Mesendoderm (in vitro differentiated cells): ENCODE measurements at regions not wholly inside any gene's neighbourhood (a gene's known extent, or its start where the extent isn't known, plus 50 kb on each side); places are given as distances from the start of the nearest gene placed in this dataset.

Experiments used
- DNase-seq: peaks from one replicate; pipeline ENCODE4 v3.0.0; 2013
- H2AK5ac ChIP-seq: 2 replicates; pipeline ENCODE4 v1.6.1; 2013; ENCODE audit warnings: low read length, inconsistent platforms
- H2BK120ac ChIP-seq: 2 replicates; pipeline ENCODE4 v1.6.1; 2013; ENCODE audit warnings: low read depth, mild to moderate bottlenecking, low read length, moderate library complexity, mixed read lengths
- H2BK15ac ChIP-seq: replicated peaks from 2 replicates; pipeline ENCODE4 v1.6.1; 2013; ENCODE audit warnings: low read depth, mild to moderate bottlenecking, moderate library complexity
- H2BK5ac ChIP-seq: 2 replicates; pipeline ENCODE4 v1.6.1; 2013; ENCODE audit warnings: low read length, inconsistent platforms
- H3K18ac ChIP-seq: 2 replicates; pipeline ENCODE4 v1.6.1; 2013; ENCODE audit warnings: mild to moderate bottlenecking, low read length, mixed read lengths
- H3K23ac ChIP-seq: one replicate; pipeline ENCODE4 v1.6.1; 2013; ENCODE audit warnings: low read length
- H3K27ac ChIP-seq: 2 replicates; pipeline ENCODE4 v1.5.1; 2013; ENCODE audit warnings: low read depth, mild to moderate bottlenecking, inconsistent platforms, low read length, moderate library complexity
- H3K27me3 ChIP-seq: 2 replicates; pipeline ENCODE4 v1.6.1; 2013; ENCODE audit warnings: low read length, control low read depth, mild to moderate bottlenecking, inconsistent platforms; ENCODE audit not compliant: insufficient read depth, poor library complexity
- H3K36me3 ChIP-seq: 2 replicates; pipeline ENCODE4 v1.6.1; 2013; ENCODE audit warnings: low read length, inconsistent platforms; ENCODE audit not compliant: control insufficient read depth, insufficient read depth
- H3K4ac ChIP-seq: one replicate; pipeline ENCODE4 v1.6.1; 2013; ENCODE audit warnings: low read depth, mild to moderate bottlenecking, low read length, moderate library complexity
- H3K4me1 ChIP-seq: 2 replicates; pipeline ENCODE4 v1.6.1; 2013; ENCODE audit warnings: low read depth, low read length, inconsistent platforms; ENCODE audit not compliant: control insufficient read depth
- H3K4me2 ChIP-seq: 2 replicates; pipeline ENCODE4 v1.6.1; 2013; ENCODE audit warnings: low read length
- H3K4me3 ChIP-seq: 2 replicates; pipeline ENCODE4 v1.5.1; 2013; ENCODE audit warnings: mild to moderate bottlenecking, low read length
- H3K56ac ChIP-seq: one replicate; pipeline ENCODE4 v1.6.1; 2013; ENCODE audit warnings: low read length
- H3K79me1 ChIP-seq: 2 replicates; pipeline ENCODE4 v1.6.1; 2013; ENCODE audit warnings: low read length, inconsistent platforms
- H3K79me2 ChIP-seq: 2 replicates; pipeline ENCODE4 v1.6.1; 2013; ENCODE audit warnings: mild to moderate bottlenecking, low read length; ENCODE audit not compliant: control insufficient read depth, insufficient read depth
- H3K9ac ChIP-seq: 2 replicates; pipeline ENCODE4 v1.6.1; 2013; ENCODE audit warnings: low read length, inconsistent platforms
- H4K5ac ChIP-seq: one replicate; pipeline ENCODE4 v1.6.1; 2013; ENCODE audit warnings: low read length
- H4K8ac ChIP-seq: one replicate; pipeline ENCODE4 v1.6.1; 2013; ENCODE audit warnings: low read depth, mild to moderate bottlenecking, control low read depth, low read length, moderate library complexity
- WGBS: extraction: QIAGEN DNeasy Blood & Tissue Kit; methylation state at CpG from one replicate; pipeline ENCODE4 v1.1.7; 2013; ENCODE audit warnings: low lambda C conversion rate, missing lambda C conversion rate; ENCODE audit not compliant: insufficient coverage; ENCODE audit errors: extremely low coverage; 5-methylcytosine and 5-hydroxymethylcytosine counted together

DNA sequence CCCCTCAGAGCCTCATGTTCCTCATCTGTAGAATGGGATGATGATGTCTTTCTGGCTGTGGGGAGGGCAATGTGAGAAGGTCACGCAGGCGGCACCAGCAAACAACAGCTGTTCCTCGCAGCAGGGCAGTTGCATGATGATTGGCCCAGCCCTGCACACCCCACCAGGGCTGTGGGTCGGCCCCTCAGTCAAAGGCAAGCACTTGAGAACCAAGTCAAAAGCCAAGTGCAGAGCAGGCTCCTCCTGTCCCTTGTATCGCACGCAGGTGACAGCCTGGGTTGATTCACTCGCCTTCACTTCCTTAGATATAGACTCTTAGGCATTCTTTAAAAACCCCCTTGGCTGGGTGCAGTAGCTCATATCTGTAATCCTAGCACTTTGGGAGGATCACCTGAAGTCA is 191.9 kb upstream of the C1orf174 start:
- Histone ChIP-seq H3K4me2 (no peak overlapping the region), H3K79me1 (no peaks in the 10 kb centered on the region), H3K79me2 (no peaks in the 10 kb centered on the region), H2AK5ac (no peak overlapping the region), H3K27ac (no peak overlapping the region), H3K9ac (no peak overlapping the region), H3K23ac (no peak overlapping the region), H3K4me1 (no peaks in the 10 kb centered on the region), H3K18ac (no peak overlapping the region), H3K36me3 (no peaks in the 10 kb centered on the region), H3K4ac (no peak overlapping the region), H3K56ac (no peak overlapping the region), H4K5ac (no peak overlapping the region), H3K27me3 (no peaks in the 10 kb centered on the region), H4K8ac (no peak overlapping the region), H2BK120ac (no peak overlapping the region), H2BK15ac (no peak overlapping the region), H2BK5ac (no peak overlapping the region), H3K4me3 (no peak overlapping the region)
- DNase-seq: no peak
- WGBS: no CpG with 5 or more reads among the region's 7 CpGs

DNA sequence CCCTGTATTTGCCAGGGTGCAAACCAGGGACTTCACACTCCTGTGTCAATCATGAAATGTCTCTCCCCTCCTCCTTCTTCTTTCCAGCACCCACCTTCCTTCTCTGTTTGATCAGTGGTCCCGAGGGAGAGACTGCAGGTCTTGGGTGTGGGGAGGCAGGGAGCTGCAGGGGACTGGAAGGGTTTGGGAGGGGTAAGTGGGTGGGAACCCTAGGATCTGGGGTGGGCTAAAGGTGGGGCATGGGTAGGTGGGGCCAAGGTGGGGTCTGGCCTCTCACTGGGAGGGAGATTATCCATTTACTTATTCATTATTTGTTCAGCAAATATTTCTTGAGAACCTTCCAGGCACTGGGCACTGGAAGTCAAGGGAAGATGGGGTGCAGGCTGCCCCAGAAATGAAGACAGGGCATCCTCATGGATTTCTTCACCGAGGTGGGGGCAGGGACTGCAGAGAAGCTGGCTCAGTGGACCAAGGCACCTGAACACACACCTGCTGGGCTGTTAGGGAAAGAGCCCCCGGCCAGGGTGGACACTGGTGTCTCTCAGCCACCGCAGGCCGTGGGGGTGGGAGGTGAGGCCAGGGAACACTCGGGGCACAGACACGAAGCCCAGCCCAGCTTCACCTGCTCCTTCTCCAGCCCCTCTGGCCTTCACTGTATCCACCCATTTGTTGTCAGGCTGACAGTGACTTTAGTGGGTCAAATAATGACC is 193.9 kb upstream of the C1orf174 start:
- no peaks in the 10 kb centered on the region for H3K36me3 ChIP-seq
- no CpG with 5 or more reads among the region's 7 CpGs for WGBS
- H3K56ac ChIP-seq: no peak overlapping the region
- no peak overlapping the region for H2AK5ac ChIP-seq
- H3K18ac ChIP-seq: no peak overlapping the region
- H3K23ac ChIP-seq: no peak overlapping the region
- no peak overlapping the region for H3K4ac ChIP-seq
- no peaks in the 10 kb centered on the region for H3K79me1 ChIP-seq
- no peak overlapping the region for H4K8ac ChIP-seq
- no peak overlapping the region for H3K27ac ChIP-seq
- H3K9ac ChIP-seq: no peak overlapping the region
- no peak overlapping the region for H4K5ac ChIP-seq
- no peak overlapping the region for H2BK15ac ChIP-seq
- H3K79me2 ChIP-seq: no peaks in the 10 kb centered on the region
- H2BK5ac ChIP-seq: no peak overlapping the region
- no peaks in the 10 kb centered on the region for H3K4me1 ChIP-seq
- no peak overlapping the region for H2BK120ac ChIP-seq
- H3K27me3 ChIP-seq: no peaks in the 10 kb centered on the region
- no peak overlapping the region for H3K4me3 ChIP-seq
- H3K4me2 ChIP-seq: no peak overlapping the region
- no peak for DNase-seq

DNA sequence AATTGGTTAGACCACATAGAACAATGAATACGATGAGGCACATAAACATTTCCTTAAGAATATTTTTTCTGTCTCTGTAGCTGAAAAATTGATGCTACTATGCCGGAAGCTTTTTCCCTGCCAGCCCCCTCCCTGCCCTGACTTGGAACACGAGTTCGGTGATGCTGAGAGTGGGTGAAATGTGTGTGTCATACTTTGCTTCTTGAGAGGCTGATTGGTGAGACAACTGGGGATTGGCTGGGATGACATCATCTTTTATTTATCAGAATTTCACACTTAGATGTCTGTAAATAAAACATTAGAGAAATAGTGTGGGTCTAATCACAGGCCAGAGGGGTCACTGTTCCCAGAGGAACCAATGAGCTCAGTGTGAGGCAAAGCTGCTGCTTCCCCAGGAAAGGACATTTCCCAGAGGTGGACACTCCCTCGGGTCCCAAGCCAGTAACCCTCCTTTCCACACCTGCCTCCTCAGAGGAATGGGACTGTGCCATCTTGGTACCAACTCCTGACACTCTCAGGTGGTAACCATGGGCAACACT is 195.4 kb upstream of the C1orf174 start:
- H3K79me1 ChIP-seq: no peaks in the 10 kb centered on the region
- H3K18ac ChIP-seq: no peak overlapping the region
- H3K56ac ChIP-seq: no peak overlapping the region
- no peak overlapping the region for H3K4me3 ChIP-seq
- no peak for DNase-seq
- no peak overlapping the region for H3K4me2 ChIP-seq
- H3K4me1 ChIP-seq: no peaks in the 10 kb centered on the region
- H3K27ac ChIP-seq: no peak overlapping the region
- H3K36me3 ChIP-seq: no peaks in the 10 kb centered on the region
- H3K4ac ChIP-seq: no peak overlapping the region
- no peak overlapping the region for H2BK120ac ChIP-seq
- H3K9ac ChIP-seq: no peak overlapping the region
- no CpG with 5 or more reads among the region's 5 CpGs for WGBS
- H3K79me2 ChIP-seq: no peaks in the 10 kb centered on the region
- H4K8ac ChIP-seq: no peak overlapping the region
- H2AK5ac ChIP-seq: no peak overlapping the region
- no peak overlapping the region for H2BK5ac ChIP-seq
- H3K23ac ChIP-seq: no peak overlapping the region
- no peak overlapping the region for H4K5ac ChIP-seq
- H2BK15ac ChIP-seq: no peak overlapping the region
- H3K27me3 ChIP-seq: no peaks in the 10 kb centered on the region

DNA sequence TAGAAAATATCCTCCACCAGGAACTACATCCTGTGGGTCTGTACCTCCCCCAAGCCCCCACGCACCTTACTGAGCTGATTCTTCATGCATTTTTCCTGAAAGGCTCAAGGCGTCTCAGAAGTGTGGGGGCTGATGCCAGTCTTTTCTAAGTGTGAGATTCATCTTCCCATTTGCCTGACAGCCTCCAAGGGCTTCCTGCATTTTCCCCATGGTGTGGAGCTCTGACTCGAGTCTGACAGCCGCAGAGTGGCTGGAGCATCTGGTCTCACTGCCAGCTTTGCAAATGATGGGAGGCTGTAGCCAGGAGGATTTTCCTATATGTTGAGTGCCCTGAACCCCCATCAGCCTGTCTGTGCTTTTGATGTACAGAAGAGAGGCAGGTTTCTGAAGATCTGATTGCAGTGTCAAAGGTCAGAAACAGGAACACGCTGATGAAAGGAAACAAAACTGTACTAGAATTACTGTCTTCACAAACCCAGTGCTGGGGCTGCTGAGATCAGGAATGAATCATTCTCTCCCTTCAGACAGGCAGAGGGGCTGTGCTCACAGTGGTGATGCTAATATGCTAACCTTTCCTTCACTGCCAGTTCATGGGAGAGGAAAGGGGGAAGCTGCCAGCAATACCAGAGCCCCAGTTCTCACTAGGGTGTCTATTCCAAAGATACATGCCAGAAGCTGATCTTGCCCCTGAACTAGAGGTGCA is 201.5 kb upstream of the C1orf174 start:
- Histone ChIP-seq H3K9ac (no peak overlapping the region), H3K4ac (no peak overlapping the region), H3K79me2 (no peaks in the 10 kb centered on the region), H3K27ac (no peak overlapping the region), H2BK15ac (no peak overlapping the region), H3K79me1 (no peaks in the 10 kb centered on the region), H4K8ac (no peak overlapping the region), H3K4me2 (no peak overlapping the region), H3K56ac (no peak overlapping the region), H3K18ac (no peak overlapping the region), H3K36me3 (no peaks in the 10 kb centered on the region), H2BK120ac (no peak overlapping the region), H3K4me3 (no peak overlapping the region), H2BK5ac (no peak overlapping the region), H4K5ac (no peak overlapping the region), H3K23ac (no peak overlapping the region), H3K4me1 (no peaks in the 10 kb centered on the region), H2AK5ac (no peak overlapping the region), H3K27me3 (no peaks in the 10 kb centered on the region)
- DNase-seq: no peak
- no CpG with 5 or more reads among the region's 5 CpGs for WGBS

DNA sequence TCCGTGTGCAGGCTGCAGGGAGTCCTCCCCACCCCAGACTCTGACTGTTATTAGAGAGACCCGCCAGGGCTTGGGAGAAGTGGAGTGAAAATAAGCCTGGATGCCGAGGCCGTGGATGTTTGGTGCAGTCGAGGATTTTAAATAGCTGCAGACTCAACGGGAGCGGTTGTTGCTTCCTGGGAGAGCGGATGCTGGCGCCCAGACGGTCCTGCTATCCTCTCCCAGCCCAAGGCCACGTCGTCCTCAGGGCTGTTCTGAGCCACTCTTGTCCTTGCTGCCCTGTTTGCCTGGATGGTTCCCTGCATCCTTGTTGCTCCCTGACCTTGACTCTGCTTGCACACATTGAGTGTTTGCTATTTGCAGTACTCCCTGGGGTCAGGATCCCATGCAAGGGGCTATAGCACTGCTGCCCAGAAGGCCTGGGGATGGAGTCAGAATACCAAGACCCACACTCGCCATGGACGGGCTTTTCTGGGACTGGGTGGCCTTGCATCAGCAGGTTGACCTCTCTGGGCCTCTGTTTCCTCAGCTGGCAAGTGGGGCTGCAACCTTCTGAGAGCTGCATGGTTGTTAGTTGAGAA is 205.3 kb upstream of the C1orf174 start:
- no CpG with 5 or more reads among the region's 14 CpGs for WGBS
- H3K9ac ChIP-seq: no peak overlapping the region

More for the DNA sequence above, 205.3 kb upstream of the C1orf174 start:
- Histone ChIP-seq H2AK5ac (no peak overlapping the region), H3K4ac (no peak overlapping the region), H2BK5ac (no peak overlapping the region), H3K27ac (no peak overlapping the region), H3K18ac (no peak overlapping the region), H2BK15ac (no peak overlapping the region), H3K27me3 (no peaks in the 10 kb centered on the region), H3K4me3 (no peak overlapping the region), H3K79me2 (no peaks in the 10 kb centered on the region), H4K5ac (no peak overlapping the region), H2BK120ac (no peak overlapping the region), H3K56ac (no peak overlapping the region), H4K8ac (no peak overlapping the region), H3K4me2 (no peak overlapping the region), H3K79me1 (no peaks in the 10 kb centered on the region), H3K4me1 (no peaks in the 10 kb centered on the region), H3K23ac (no peak overlapping the region), H3K36me3 (no peaks in the 10 kb centered on the region)
- DNase-seq: no peak
